Heart right ventricle (tissue), 16 donors: ENCODE measurements at regions not wholly inside any gene's neighbourhood (a gene's known extent, or its start where the extent isn't known, plus 50 kb on each side); places are given as distances from the start of the nearest gene placed in this dataset.
A peak's percentile ranks its signal among the peaks of the same experiment; 100 is the strongest.

Source experiments
- ATAC-seq, 8 donors: fragments of 200-7000 bp; cut with Tn5 transposase; one replicate each; pipeline ENCODE4 v1.9.1; 2020; ENCODE audit warnings: mild to moderate bottlenecking in 8 of 8, moderate library complexity in 8 of 8, moderate number of reproducible peaks in 1 of 8
- DNase-seq, 2 donors: peaks; one replicate each; pipeline ENCODE4 v3.0.0-alpha.2; 2020
- H3K27ac ChIP-seq, 10 donors: fragments of 200-600 bp; sonication (generic) in 2 of 10; one replicate each; pipeline versions ENCODE4 v1.5.0 to v1.8.0; 2020 to 2022; ENCODE audit warnings: mild to moderate bottlenecking in 3 of 10
- H3K27me3 ChIP-seq, 7 donors: fragments of 200-600 bp; one replicate each; pipeline ENCODE4 v1.8.0; 2021 to 2022; ENCODE audit warnings: mild to moderate bottlenecking in 2 of 7
- H3K36me3 ChIP-seq, 9 donors: fragments of 200-600 bp; sonication (generic) in 1 of 9; one replicate each; pipeline versions ENCODE4 v1.5.0 to v1.8.0; 2020 to 2022; ENCODE audit warnings: mild to moderate bottlenecking in 2 of 9
- H3K4me1 ChIP-seq, 9 donors: fragments of 200-600 bp; sonication (generic) in 1 of 9; one replicate each; pipeline versions ENCODE4 v1.5.0 to v1.8.0; 2020 to 2022; ENCODE audit warnings: mild to moderate bottlenecking in 4 of 9
- H3K4me3 ChIP-seq, 10 donors: fragments of 200-600 bp; sonication (generic) in 2 of 10; one replicate each; pipeline versions ENCODE4 v1.5.0 to v1.8.0; 2020 to 2022; ENCODE audit warnings: mild to moderate bottlenecking in 7 of 10, moderate library complexity in 2 of 10
- H3K9me3 ChIP-seq, 11 donors: fragments of 200-600 bp in 10 of 11; sonication (generic) in 2 of 11; one replicate each; pipeline versions ENCODE4 v1.5.0 to v1.8.0; 2013 to 2022; ENCODE audit warnings: mild to moderate bottlenecking in 2 of 11, control low read depth in 1 of 11, moderate library complexity in 1 of 11
- CTCF ChIP-seq, 9 donors: fragments of 200-600 bp; sonication (generic) in 2 of 9; IDR thresholded peaks; one replicate each; pipeline versions ENCODE4 v1.5.0 to v1.8.0; 2021 to 2022; ENCODE audit warnings: antibody characterized with exemption in 9 of 9, mild to moderate bottlenecking in 5 of 9, moderate library complexity in 1 of 9
- WGBS, 2 donors: extraction: QIAGEN DNeasy Blood & Tissue Kit; methylation state at CpG; one replicate each; pipeline ENCODE4 v1.1.7; 2013; ENCODE audit warnings: inconsistent platforms in 1 of 2; 5-methylcytosine and 5-hydroxymethylcytosine counted together
- intact Hi-C, 10 donors: fragments of 100-400 bp; cut with DNase I; formaldehyde crosslinking; loops; one replicate each; pipeline versions ENCODE4 v1.11.1 to v1.14.2; 2022
- donor health status: Arrhythmogenic right ventricular cardiomyopathy.
- donor health status: ischemic (EF 13 %, LVEDD 7.1; RV severe dilation, severe dysfunction).
- donor health status: healthy with polysubstance abuse.
- donor health status: DM: no; HTN: yes; CAD: no.
- donor health status: DM: no; HTN: no; CAD: no.
- donor health status: ischemic (EF 25% LVEDD 6.9; RV normal size, moderate dysfunction).
- donor health status: ischemic (EF 25% LVEDD 5.7; RV mildly dilated, moderate dysfunction).
- donor health status: healthy.
- donor health status: DM: yes; HTN: yes; CAD: no.
- donor health status: Ischemic cardiomyopathy.
- donor health status: ischemic (EF 35%, LVEDD 5.7; RV mildly dilated, moderate dysfunction).
- donor health status: nonischemic (EF 11% LVEDD 7.7; RV severe dilation, severe dysfunction).
- donor health status: DM: yes; HTN: yes; CAD: no.
- donor health status: PGD.
- donor health status: ischemic (EF 29% LVEDD 5.4; RV normal size, mild dysfunction).
- donor health status: nonischemic (EF 23%, LVEDD 6.1; RV moderate dilation, normal function).

- DNase-seq = no peak
- Histone ChIP-seq H3K36me3 (no peaks in the 10 kb centered on the region), H3K27me3 (no peaks in the 10 kb centered on the region), H3K9me3 (peaks cover 0 to 24% (median 0%) of the 10 kb centered on the region in 11 donors), H3K27ac (peak overlapping the region in 2 of 10 donors; percentile 11 to 38), H3K4me1 (peaks cover 0 to 6% (median 0%) of the 10 kb centered on the region in 9 donors), H3K4me3 (no peak overlapping the region)
- WGBS, 2 donors = 57 to 78% methylated on average over 1 of the region's 1 CpG
- ATAC-seq = peak in 6 of 8 donors; percentile 49 to 95 (median 76)
- intact Hi-C loops = no loop called here
- no peak for TF ChIP-seq CTCF (IDR thresholded peaks at IDR 0.05)
Observed at GRCh38 chr3:178097576-178097975, 438.7 kb upstream of the KCNMB2 start.

GRCh38 chr3:178099274-178099673 is 437.0 kb upstream of the KCNMB2 start:
- no peak for DNase-seq
- H3K9me3 ChIP-seq = peaks cover 0 to 9% (median 0%) of the 10 kb centered on the region in 11 donors
- TF ChIP-seq CTCF (IDR thresholded peaks at IDR 0.05) = no peak
- no peak for ATAC-seq
- H3K4me1 ChIP-seq = peaks cover 0 to 6% (median 0%) of the 10 kb centered on the region in 9 donors
- no peak overlapping the region for H3K27ac ChIP-seq
- H3K4me3 ChIP-seq = no peak overlapping the region
- WGBS, 2 donors = 93 to 95% methylated on average over 4 of the region's 4 CpGs
- H3K36me3 ChIP-seq = no peaks in the 10 kb centered on the region
- no peaks in the 10 kb centered on the region for H3K27me3 ChIP-seq
- intact Hi-C loops = no loop called here

GRCh38 chr3:178099862-178100261 is 436.4 kb upstream of the KCNMB2 start:
- no peak for TF ChIP-seq CTCF (IDR thresholded peaks at IDR 0.05)
- ATAC-seq = no peak
- no peak for DNase-seq
- no peak overlapping the region for H3K27ac ChIP-seq
- no peaks in the 10 kb centered on the region for H3K36me3 ChIP-seq
- H3K4me1 ChIP-seq = peaks cover 0 to 6% (median 0%) of the 10 kb centered on the region in 9 donors
- H3K9me3 ChIP-seq = peaks cover 0 to 5% (median 0%) of the 10 kb centered on the region in 11 donors
- H3K27me3 ChIP-seq = no peaks in the 10 kb centered on the region
- intact Hi-C loops = no loop called here
- WGBS, 2 donors = 82 to 90% methylated on average over 2 of the region's 2 CpGs
- H3K4me3 ChIP-seq = no peak overlapping the region

GRCh38 chr3:178100908-178101307 is 435.3 kb upstream of the KCNMB2 start:
- H3K4me3 ChIP-seq = no peak overlapping the region
- no peaks in the 10 kb centered on the region for H3K9me3 ChIP-seq
- H3K36me3 ChIP-seq = no peaks in the 10 kb centered on the region
- no peaks in the 10 kb centered on the region for H3K27me3 ChIP-seq
- no peak overlapping the region for H3K27ac ChIP-seq
- intact Hi-C loops = no loop called here
- no peak for TF ChIP-seq CTCF (IDR thresholded peaks at IDR 0.05)
- peaks cover 0 to 6% (median 0%) of the 10 kb centered on the region in 9 donors for H3K4me1 ChIP-seq
- no peak for ATAC-seq
- DNase-seq = no peak
